Mucosa of rectum (tissue), 2 donors: ENCODE measurements at regions not wholly inside any gene's neighbourhood (a gene's known extent, or its start where the extent isn't known, plus 50 kb on each side); places are given as distances from the start of the nearest gene placed in this dataset.

Experiments used
- H3K27ac ChIP-seq, 2 donors: one replicate each; pipeline ENCODE4 v1.7.0; 2013; ENCODE audit warnings: inconsistent platforms in 2 of 2, low read depth in 2 of 2, low read length in 2 of 2
- H3K27me3 ChIP-seq, 2 donors: one replicate each; pipeline ENCODE4 v1.7.0; 2013; ENCODE audit warnings: low read length in 2 of 2; ENCODE audit not compliant: control insufficient read depth in 2 of 2, insufficient read depth in 2 of 2
- H3K36me3 ChIP-seq, 2 donors: one replicate each; pipeline ENCODE4 v1.7.0; 2013; ENCODE audit warnings: low read length in 2 of 2; ENCODE audit not compliant: control insufficient read depth in 2 of 2, insufficient read depth in 2 of 2
- H3K4me1 ChIP-seq, 2 donors: one replicate each; pipeline ENCODE4 v1.7.0; 2013; ENCODE audit warnings: low read length in 2 of 2, mild to moderate bottlenecking in 1 of 2; ENCODE audit not compliant: control insufficient read depth in 2 of 2, insufficient read depth in 2 of 2
- H3K4me3 ChIP-seq, 2 donors: one replicate each; pipeline ENCODE4 v1.7.0; 2013; ENCODE audit warnings: low read length in 2 of 2
- H3K9ac ChIP-seq, 2 donors: one replicate each; pipeline ENCODE4 v1.7.0; 2013; ENCODE audit warnings: low read length in 2 of 2, low read depth in 1 of 2, mild to moderate bottlenecking in 1 of 2
- H3K9me3 ChIP-seq, 2 donors: one replicate each; pipeline ENCODE4 v1.7.0; 2013; ENCODE audit warnings: low read length in 2 of 2; ENCODE audit not compliant: control insufficient read depth in 2 of 2
- donor health status: healthy.
- donor health status: Normal muscosa, but diverticular disease.

GRCh38 chr17:55617441-55617840, 105.2 kb downstream of the TMEM100 start:
- Histone ChIP-seq H3K36me3 (no peaks in the 10 kb centered on the region), H3K27me3 (peaks cover 0 to 2% of the 10 kb centered on the region in 2 donors), H3K9ac (no peak overlapping the region), H3K9me3 (no peaks in the 10 kb centered on the region), H3K27ac (no peak overlapping the region), H3K4me3 (no peak overlapping the region), H3K4me1 (no peaks in the 10 kb centered on the region)

- H3K4me3 ChIP-seq: no peak overlapping the region
- H3K27me3 ChIP-seq: no peaks in the 10 kb centered on the region
- H3K36me3 ChIP-seq: no peaks in the 10 kb centered on the region
- H3K9me3 ChIP-seq: no peaks in the 10 kb centered on the region
- no peak overlapping the region for H3K27ac ChIP-seq
- no peak overlapping the region for H3K9ac ChIP-seq
- no peaks in the 10 kb centered on the region for H3K4me1 ChIP-seq
These were observed 102.8 kb upstream of the SMIM36 start for GRCh38 chr17:55614061-55614460.

- H3K4me1 ChIP-seq: no peaks in the 10 kb centered on the region
- H3K4me3 ChIP-seq: no peak overlapping the region
- H3K9ac ChIP-seq: no peak overlapping the region
- no peaks in the 10 kb centered on the region for H3K27me3 ChIP-seq
- no peaks in the 10 kb centered on the region for H3K9me3 ChIP-seq
- no peak overlapping the region for H3K27ac ChIP-seq
- H3K36me3 ChIP-seq: no peaks in the 10 kb centered on the region
These were observed 101.5 kb upstream of the SMIM36 start for GRCh38 chr17:55612691-55613141.

- H3K9ac ChIP-seq: no peak overlapping the region
- H3K27ac ChIP-seq: no peak overlapping the region
- no peaks in the 10 kb centered on the region for H3K4me1 ChIP-seq
- no peaks in the 10 kb centered on the region for H3K36me3 ChIP-seq
- H3K27me3 ChIP-seq: no peaks in the 10 kb centered on the region
- H3K4me3 ChIP-seq: no peak overlapping the region
- H3K9me3 ChIP-seq: no peaks in the 10 kb centered on the region
These were observed 96.6 kb upstream of the SMIM36 start for GRCh38 chr17:55607731-55608341.

GRCh38 chr17:55606488-55606815, 95.2 kb upstream of the SMIM36 start:
- no peaks in the 10 kb centered on the region for H3K27me3 ChIP-seq
- H3K4me3 ChIP-seq: no peak overlapping the region
- no peak overlapping the region for H3K27ac ChIP-seq
- no peaks in the 10 kb centered on the region for H3K9me3 ChIP-seq
- no peak overlapping the region for H3K9ac ChIP-seq
- H3K36me3 ChIP-seq: no peaks in the 10 kb centered on the region
- no peaks in the 10 kb centered on the region for H3K4me1 ChIP-seq

GRCh38 chr17:55605705-55606487, 94.6 kb upstream of the SMIM36 start:
- Histone ChIP-seq H3K36me3 (no peaks in the 10 kb centered on the region), H3K9ac (no peak overlapping the region), H3K27me3 (no peaks in the 10 kb centered on the region), H3K27ac (no peak overlapping the region), H3K4me1 (no peaks in the 10 kb centered on the region), H3K4me3 (no peak overlapping the region), H3K9me3 (no peaks in the 10 kb centered on the region)

- Histone ChIP-seq H3K9ac (no peak overlapping the region), H3K27ac (no peak overlapping the region), H3K9me3 (no peaks in the 10 kb centered on the region), H3K36me3 (no peaks in the 10 kb centered on the region), H3K4me3 (no peak overlapping the region), H3K27me3 (no peaks in the 10 kb centered on the region), H3K4me1 (no peaks in the 10 kb centered on the region)
These were observed 90.7 kb upstream of the SMIM36 start for GRCh38 chr17:55601874-55602364.

- H3K36me3 ChIP-seq: no peaks in the 10 kb centered on the region
These were observed 87.2 kb upstream of the SMIM36 start for GRCh38 chr17:55598495-55598894.

GRCh38 chr17:55588446-55589242, 77.4 kb upstream of the SMIM36 start:
- no peaks in the 10 kb centered on the region for H3K9me3 ChIP-seq
- no peaks in the 10 kb centered on the region for H3K27me3 ChIP-seq
- no peaks in the 10 kb centered on the region for H3K4me1 ChIP-seq
- H3K4me3 ChIP-seq: no peak overlapping the region
- no peaks in the 10 kb centered on the region for H3K36me3 ChIP-seq
- no peak overlapping the region for H3K9ac ChIP-seq
- H3K27ac ChIP-seq: peak overlapping the region; percentile 1 to 28

More at GRCh38 chr17:55598495-55598894, 87.2 kb upstream of the SMIM36 start:
- no peak overlapping the region for H3K27ac ChIP-seq
- no peaks in the 10 kb centered on the region for H3K4me1 ChIP-seq
- no peaks in the 10 kb centered on the region for H3K9me3 ChIP-seq
- H3K27me3 ChIP-seq: no peaks in the 10 kb centered on the region
- no peak overlapping the region for H3K9ac ChIP-seq
- no peak overlapping the region for H3K4me3 ChIP-seq

GRCh38 chr17:55587608-55588139, 76.4 kb upstream of the SMIM36 start:
- Histone ChIP-seq H3K9me3 (no peaks in the 10 kb centered on the region), H3K27ac (peak overlapping the region; percentile 1 to 26), H3K4me3 (no peak overlapping the region), H3K4me1 (no peaks in the 10 kb centered on the region), H3K36me3 (no peaks in the 10 kb centered on the region), H3K27me3 (no peaks in the 10 kb centered on the region), H3K9ac (no peak overlapping the region)
